ENCODE measurements at regions not wholly inside any gene's neighbourhood (a gene's known extent, or its start where the extent isn't known, plus 50 kb on each side); places are given as distances from the start of the nearest gene placed in this dataset.
A peak's percentile ranks its signal among the peaks of the same experiment; 100 is the strongest.

GRCh38 chr3:104992676-104993075 is 374.0 kb upstream of the ALCAM start:
- DNase-seq: no peak

DNA sequence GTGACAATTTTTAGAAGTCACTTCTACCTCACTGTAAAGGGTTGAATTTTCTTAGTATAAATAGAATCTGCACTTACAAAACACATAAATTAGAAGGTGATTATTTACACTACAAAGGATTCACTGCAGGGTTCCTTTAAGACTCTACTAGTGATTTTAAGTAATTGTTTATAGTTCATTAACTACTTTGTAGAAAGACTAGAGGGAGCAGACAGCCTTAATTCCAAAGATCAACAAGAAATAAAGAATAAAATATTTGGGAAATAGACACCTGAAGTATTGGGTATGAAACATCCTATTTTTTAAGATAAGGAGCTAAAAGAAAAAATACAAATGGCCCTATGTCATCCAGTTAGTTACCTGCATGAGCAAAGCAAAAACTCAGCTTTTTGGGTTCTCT is 360.5 kb upstream of the ALCAM start:
- DNase-seq: no peak

GRCh38 chr3:105013657-105014056 is 353.1 kb upstream of the ALCAM start:
- DNase-seq: no peak

GRCh38 chr3:105014631-105015030 is 352.1 kb upstream of the ALCAM start:
- no peak for DNase-seq

DNA sequence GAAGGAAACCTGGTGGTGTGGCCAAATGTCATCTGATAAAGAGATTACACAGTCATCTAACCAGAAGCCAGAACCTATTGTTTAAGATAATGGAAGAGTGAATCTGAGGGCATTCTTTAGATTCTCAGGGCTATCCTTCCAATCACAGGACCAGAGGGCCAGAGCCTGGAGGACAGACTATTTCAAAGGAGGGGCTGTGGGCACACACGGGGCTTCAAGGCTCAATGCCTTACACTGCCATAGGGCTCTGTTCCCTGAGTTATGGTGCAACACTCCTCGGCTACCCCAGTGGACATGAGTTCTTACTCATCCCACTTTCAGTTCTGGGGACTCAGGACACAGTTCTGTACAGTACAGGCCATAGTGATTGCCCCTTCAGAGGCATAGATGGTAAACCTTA is 343.9 kb upstream of the ALCAM start:
- no peak for DNase-seq

DNA sequence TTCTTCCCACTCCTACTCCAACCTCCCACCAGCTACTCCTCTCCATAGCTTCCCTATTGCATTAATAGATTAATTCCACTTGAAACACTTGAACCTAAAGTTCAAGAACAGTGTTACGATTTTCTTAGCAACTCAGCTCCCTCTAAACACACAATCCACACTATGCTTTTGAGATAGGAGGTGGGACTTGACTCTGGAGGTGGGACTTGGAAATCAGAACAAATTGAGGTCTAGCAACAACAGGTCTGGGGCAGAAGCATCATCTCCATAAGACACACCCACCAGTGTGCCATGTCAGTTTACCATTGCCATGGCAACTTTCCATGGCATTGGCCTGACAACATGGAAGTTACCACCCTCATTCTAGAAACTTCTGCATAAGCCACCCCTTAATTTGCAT is 336.5 kb upstream of the ALCAM start:
- DNase-seq: no peak

- DNase-seq: no peak
These were observed 334.2 kb upstream of the ALCAM start for GRCh38 chr3:105032541-105032940.

DNA sequence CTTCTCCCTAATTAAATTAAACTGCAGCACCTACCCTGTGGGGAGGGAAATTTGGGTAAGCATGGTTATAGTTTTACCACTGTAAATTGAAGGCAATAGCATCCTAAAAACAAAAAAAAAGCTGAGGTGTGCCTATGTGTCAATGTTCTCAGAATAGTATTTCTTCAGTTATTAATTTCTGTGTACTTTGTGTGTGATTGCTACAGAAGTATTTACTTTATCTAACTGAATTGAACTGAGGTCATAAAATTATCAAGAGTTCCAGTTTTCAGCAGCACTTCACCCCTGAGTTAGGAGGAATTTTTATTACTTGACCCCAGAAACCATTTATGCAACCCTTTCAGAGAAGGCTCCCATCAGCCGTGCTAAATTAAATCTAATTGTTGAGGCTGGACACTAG is 333.6 kb upstream of the ALCAM start:
- no peak for DNase-seq

- no peak for DNase-seq
These were observed 327.7 kb upstream of the ALCAM start for GRCh38 chr3:105039004-105039403.

GRCh38 chr3:105040026-105040622 is 326.6 kb upstream of the ALCAM start:
- no peak for DNase-seq

- no peak for DNase-seq
These were observed 324.1 kb upstream of the ALCAM start for GRCh38 chr3:105042586-105042985.

GRCh38 chr3:105051111-105051510 is 315.6 kb upstream of the ALCAM start:
- no peak for DNase-seq

DNA sequence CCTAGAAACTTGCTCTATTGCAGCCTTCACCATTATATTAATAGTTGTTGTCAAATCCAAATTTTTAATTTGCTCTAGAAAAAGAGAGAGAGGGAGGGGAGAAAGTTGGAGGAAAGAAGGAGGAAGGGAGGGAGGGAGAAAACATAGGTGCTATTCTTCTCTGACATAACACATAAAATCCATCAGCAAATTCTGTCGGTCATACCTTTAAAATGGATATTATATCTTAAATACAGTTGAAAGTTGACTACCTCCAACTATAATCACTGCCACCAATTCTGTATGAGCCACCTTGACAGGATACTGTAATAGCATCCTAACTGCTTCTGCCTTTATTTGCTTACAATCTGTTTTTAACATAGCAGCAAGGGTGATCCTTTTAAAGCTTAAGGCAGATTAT is 314.7 kb upstream of the ALCAM start:
- no peak for DNase-seq

GRCh38 chr3:105062853-105063252 is 303.9 kb upstream of the ALCAM start:
- DNase-seq: no peak

GRCh38 chr3:105065895-105066839 is 300.5 kb upstream of the ALCAM start:
- no peak for DNase-seq

GRCh38 chr3:105067361-105067760 is 299.3 kb upstream of the ALCAM start:
- DNase-seq: no peak

- no peak for DNase-seq
These were observed 289.5 kb upstream of the ALCAM start for GRCh38 chr3:105077060-105077822.

GRCh38 chr3:105083945-105084344 is 282.8 kb upstream of the ALCAM start:
- DNase-seq: no peak

GRCh38 chr3:105085506-105085905 is 281.2 kb upstream of the ALCAM start:
- DNase-seq: peak; percentile 89

DNA sequence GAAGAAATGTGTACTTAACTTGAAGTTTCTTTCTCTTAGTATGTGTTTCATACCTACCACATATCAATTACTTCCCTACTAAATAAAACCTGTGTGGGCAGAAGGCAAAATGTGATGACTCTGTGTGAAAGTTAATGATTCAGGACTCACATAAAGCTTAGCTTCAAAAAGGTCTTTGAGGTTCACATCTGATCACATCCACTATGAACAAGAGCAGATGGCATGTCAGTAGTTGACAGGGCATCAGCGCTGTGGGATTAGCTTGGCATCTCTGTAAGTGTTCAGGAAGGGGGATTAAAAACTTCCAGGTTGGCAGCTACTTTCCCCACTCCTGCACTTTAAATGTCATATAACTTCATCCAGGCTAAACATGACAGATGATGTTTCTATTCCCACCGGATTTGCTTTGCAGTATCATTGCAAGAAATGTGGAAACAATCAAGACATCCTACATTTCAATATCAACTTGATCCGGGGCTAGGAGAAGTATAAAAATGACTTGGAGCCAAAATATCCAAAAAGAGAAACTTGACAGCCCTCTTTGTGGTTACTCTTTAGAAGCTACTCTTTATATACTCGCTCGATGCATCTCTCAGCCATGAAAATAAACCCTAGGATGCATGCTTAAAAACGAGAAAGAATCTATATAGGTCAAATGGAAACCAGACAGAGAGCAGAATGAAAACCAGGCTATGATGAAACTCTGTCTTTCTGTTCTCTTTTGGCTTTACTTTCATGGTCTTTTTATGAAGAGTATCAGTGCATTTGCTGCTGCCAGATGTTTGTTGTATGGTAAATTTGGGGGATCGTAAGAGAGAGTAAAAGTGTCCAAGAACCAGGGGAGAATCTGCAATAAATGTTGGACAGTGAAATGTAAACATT is 273.1 kb upstream of the ALCAM start:
- DNase-seq: peak; percentile 4

DNA sequence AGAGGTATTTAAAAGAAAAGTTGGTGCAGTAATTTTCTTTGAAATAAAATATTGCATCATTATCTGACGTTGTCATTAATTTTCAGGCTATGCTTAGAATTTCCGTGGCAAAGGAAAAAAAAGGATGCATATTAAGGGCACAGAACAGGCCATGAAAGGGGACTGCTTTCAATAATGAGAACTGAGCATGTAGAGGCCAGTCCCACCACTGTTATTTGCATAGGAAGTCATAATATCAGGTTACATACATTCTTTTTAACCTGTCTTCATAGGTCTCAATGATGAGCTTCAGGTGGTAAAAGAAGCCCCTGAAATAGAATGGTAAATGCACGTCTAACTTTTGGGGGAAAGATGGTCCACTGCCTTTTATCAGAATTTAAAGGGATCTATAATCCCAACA is 272.1 kb upstream of the ALCAM start:
- no peak for DNase-seq

DNA sequence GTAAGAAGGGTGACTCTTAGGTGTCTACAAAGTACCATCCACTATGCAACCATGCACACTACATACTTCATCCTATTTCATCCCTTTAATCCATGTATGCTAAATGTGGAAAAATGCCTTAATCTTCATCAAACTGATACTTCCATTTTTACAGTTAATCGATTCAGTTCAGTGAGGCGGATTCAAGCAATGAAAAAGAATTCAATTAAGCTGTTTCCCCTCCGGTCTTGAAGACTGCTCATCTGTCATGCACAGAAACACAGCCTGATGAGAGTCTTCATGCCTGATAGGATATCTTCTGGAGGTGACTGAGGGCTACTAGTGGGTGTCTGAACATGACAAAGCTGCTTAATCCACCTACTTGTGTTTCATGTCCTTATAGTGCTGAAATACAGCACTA is 270.6 kb upstream of the ALCAM start:
- DNase-seq: no peak

- no peak for DNase-seq
These were observed 265.1 kb upstream of the ALCAM start for GRCh38 chr3:105101603-105102002.
